ENCODE measurements at regions not wholly inside any gene's neighbourhood (a gene's known extent, or its start where the extent isn't known, plus 50 kb on each side); places are given as distances from the start of the nearest gene placed in this dataset.

DNA sequence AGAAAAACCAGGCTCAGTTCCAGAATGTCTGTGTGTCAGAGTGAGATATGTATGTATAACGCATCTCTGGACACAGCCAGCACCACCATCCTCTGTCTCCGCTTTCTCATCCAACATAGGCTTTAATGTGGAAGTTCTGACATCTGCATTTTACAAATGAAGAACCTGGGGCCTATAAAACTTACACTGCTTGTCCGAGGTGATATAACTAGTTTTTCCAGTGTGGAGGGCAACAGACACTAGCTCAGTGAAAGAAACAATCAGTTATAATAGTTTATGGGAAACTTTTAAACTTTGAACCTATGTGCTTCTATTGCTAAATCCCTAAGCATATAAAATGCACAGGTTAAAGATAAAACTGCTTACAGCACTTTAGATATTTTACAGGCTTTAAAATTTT, 208.7 kb downstream of the CRPPA start:
- H3K9me3 Mint-ChIP-seq (ENCODE audit: low read depth): no peaks in the 10 kb centered on the region
- H3K36me3 Mint-ChIP-seq (ENCODE audit: low read depth): no peaks in the 10 kb centered on the region
- no peaks in the 10 kb centered on the region for H3K27me3 Mint-ChIP-seq (ENCODE audit: low read depth)
- TF ChIP-seq CTCF (IDR thresholded peaks at IDR 0.05): no peak
- no peak for DNase-seq (ENCODE audit: low spot score)
- no peak overlapping the region for H3K27ac Mint-ChIP-seq (ENCODE audit: unreplicated experiment)
- no peaks in the 10 kb centered on the region for H3K4me1 Mint-ChIP-seq (ENCODE audit: low read depth)
- no peak overlapping the region for H3K4me3 Mint-ChIP-seq (ENCODE audit: unreplicated experiment)

GRCh38 chr7:16212032-16212431, 209.3 kb downstream of the CRPPA start:
- no peaks in the 10 kb centered on the region for H3K9me3 Mint-ChIP-seq (ENCODE audit: low read depth)
- H3K4me3 Mint-ChIP-seq (ENCODE audit: unreplicated experiment): no peak overlapping the region
- H3K27me3 Mint-ChIP-seq (ENCODE audit: low read depth): no peaks in the 10 kb centered on the region
- no peaks in the 10 kb centered on the region for H3K4me1 Mint-ChIP-seq (ENCODE audit: low read depth)
- H3K36me3 Mint-ChIP-seq (ENCODE audit: low read depth): no peaks in the 10 kb centered on the region
- TF ChIP-seq CTCF (IDR thresholded peaks at IDR 0.05): no peak
- H3K27ac Mint-ChIP-seq (ENCODE audit: unreplicated experiment): no peak overlapping the region
- no peak for DNase-seq (ENCODE audit: low spot score)

DNA sequence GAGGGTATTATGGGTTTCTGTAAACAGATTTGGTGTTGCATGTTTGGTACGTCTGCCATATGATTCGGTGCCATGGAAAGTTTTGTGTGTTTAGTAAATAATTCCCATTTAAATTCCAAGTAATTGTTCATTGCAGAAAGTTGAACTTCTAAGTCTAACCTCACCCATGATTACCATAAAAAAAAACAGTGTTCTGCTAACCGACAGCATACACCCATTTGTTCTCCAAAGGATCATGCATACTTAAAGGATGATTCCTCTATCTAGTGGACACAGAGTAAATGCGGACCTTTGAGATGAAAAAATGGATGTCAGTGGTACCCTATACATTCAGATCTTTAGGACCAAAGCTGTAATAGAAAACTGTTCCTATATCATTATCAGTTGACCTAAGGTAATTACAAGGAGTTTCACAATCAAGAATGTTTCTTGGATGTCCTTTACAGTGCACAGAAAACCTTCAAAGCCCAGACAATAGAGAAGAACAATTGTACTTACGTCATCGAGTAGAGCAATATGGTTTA, 209.9 kb downstream of the CRPPA start:
- no peaks in the 10 kb centered on the region for H3K9me3 Mint-ChIP-seq (ENCODE audit: low read depth)
- no peak overlapping the region for H3K27ac Mint-ChIP-seq (ENCODE audit: unreplicated experiment)
- no peaks in the 10 kb centered on the region for H3K4me1 Mint-ChIP-seq (ENCODE audit: low read depth)
- no peaks in the 10 kb centered on the region for H3K27me3 Mint-ChIP-seq (ENCODE audit: low read depth)
- H3K36me3 Mint-ChIP-seq (ENCODE audit: low read depth): no peaks in the 10 kb centered on the region
- no peak overlapping the region for H3K4me3 Mint-ChIP-seq (ENCODE audit: unreplicated experiment)
- TF ChIP-seq CTCF (IDR thresholded peaks at IDR 0.05): no peak
- DNase-seq (ENCODE audit: low spot score): no peak

DNA sequence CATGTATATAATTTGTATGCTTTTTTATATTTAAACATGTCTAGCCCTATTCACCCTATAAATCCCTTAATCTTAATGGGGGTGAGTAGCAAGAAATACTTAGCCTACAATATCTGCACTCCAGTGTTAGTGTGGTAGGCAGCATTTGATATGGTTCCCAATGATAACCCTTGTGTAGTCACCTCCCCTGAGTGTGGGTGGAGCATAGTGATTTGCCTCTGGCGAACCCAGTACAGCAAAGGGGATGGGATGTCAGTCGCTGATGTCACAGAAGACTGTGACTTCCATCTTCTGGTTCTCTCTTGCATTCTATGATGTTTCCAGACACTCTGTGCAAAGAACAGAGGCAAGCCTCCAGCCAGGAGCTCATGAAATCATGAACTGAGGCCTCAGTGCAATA, 211.2 kb downstream of the CRPPA start:
- TF ChIP-seq CTCF (IDR thresholded peaks at IDR 0.05): no peak
- Mint-ChIP-seq H3K27ac (ENCODE audit: unreplicated experiment) (no peak overlapping the region), H3K27me3 (ENCODE audit: low read depth) (no peaks in the 10 kb centered on the region), H3K36me3 (ENCODE audit: low read depth) (no peaks in the 10 kb centered on the region), H3K9me3 (ENCODE audit: low read depth) (no peaks in the 10 kb centered on the region), H3K4me3 (ENCODE audit: unreplicated experiment) (no peak overlapping the region), H3K4me1 (ENCODE audit: low read depth) (no peaks in the 10 kb centered on the region)
- no peak for DNase-seq (ENCODE audit: low spot score)

DNA sequence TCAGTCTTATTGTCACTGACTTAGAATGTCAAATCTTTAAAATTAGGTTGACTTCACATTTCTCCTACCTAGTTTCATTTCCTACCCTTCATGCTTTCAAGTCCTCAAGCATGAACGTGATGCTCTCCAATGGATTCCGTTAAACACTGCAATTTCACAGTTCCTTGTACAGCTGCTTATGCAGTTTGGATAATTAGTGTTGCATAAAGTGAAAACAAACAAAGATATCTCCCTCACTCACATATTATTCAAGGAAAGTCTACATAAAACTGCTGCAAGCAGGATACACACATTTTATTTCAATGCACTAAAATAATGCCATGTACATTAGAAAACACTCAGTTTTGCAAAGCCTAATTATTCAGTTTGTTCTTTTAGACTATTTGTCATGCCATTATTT, 214.0 kb downstream of the CRPPA start:
- no peak for TF ChIP-seq CTCF (IDR thresholded peaks at IDR 0.05)
- H3K36me3 Mint-ChIP-seq (ENCODE audit: low read depth): no peaks in the 10 kb centered on the region
- no peaks in the 10 kb centered on the region for H3K27me3 Mint-ChIP-seq (ENCODE audit: low read depth)
- peaks cover 3% of the 10 kb centered on the region for H3K4me1 Mint-ChIP-seq (ENCODE audit: low read depth)
- no peaks in the 10 kb centered on the region for H3K9me3 Mint-ChIP-seq (ENCODE audit: low read depth)
- no peak for DNase-seq (ENCODE audit: low spot score)
- H3K4me3 Mint-ChIP-seq (ENCODE audit: unreplicated experiment): no peak overlapping the region
- no peak overlapping the region for H3K27ac Mint-ChIP-seq (ENCODE audit: unreplicated experiment)

Data from chondrocyte (in vitro differentiated cells).